SK-N-SH treated with all-trans-retinoic acid at 6 μM for 48 hours (cell line): ENCODE measurements at regions not wholly inside any gene's neighbourhood (a gene's known extent, or its start where the extent isn't known, plus 50 kb on each side); places are given as distances from the start of the nearest gene placed in this dataset.

Experiments
- ESRRG ChIP-seq: fragments of 250-450 bp; sonication (Bioruptor Pico); IDR thresholded peaks from 2 replicates; pipeline ENCODE4 v1.6.1; 2021; ENCODE audit warnings: mild to moderate bottlenecking
- GLIS3 ChIP-seq: fragments of 250-450 bp; sonication (Bioruptor Pico); IDR thresholded peaks from 2 replicates; pipeline ENCODE4 v1.5.0; 2020; ENCODE audit warnings: mild to moderate bottlenecking, moderate library complexity
- OSR1 ChIP-seq: fragments of 250-450 bp; sonication (Bioruptor Pico); IDR thresholded peaks from 2 replicates; pipeline ENCODE4 v1.8.0; 2022; ENCODE audit warnings: moderate library complexity, mild to moderate bottlenecking, inconsistent platforms
- PPARA ChIP-seq: fragments of 250-450 bp; sonication (Bioruptor Pico); IDR thresholded peaks from 2 replicates; pipeline ENCODE4 v1.5.0; 2020; ENCODE audit warnings: mild to moderate bottlenecking, borderline replicate concordance
- RARB ChIP-seq: fragments of 250-450 bp; sonication (Bioruptor Pico); IDR thresholded peaks from 2 replicates; pipeline ENCODE4 v1.8.0; 2021; ENCODE audit warnings: mild to moderate bottlenecking, moderate library complexity
- TCF4 ChIP-seq: fragments of 250-450 bp; sonication (Bioruptor Pico); IDR thresholded peaks from 2 replicates; pipeline ENCODE4 v1.8.0; 2021; ENCODE audit warnings: mild to moderate bottlenecking, moderate library complexity, borderline replicate concordance
- TF ChIP-seq, protein P1 (sequence below): fragments of 250-450 bp; sonication (Bioruptor Pico); IDR thresholded peaks from 2 replicates; pipeline ENCODE4 v1.5.1; 2021; ENCODE audit warnings: mild to moderate bottlenecking, moderate library complexity
- TF ChIP-seq, protein P2 (sequence below): fragments of 250-450 bp; sonication (Bioruptor Pico); IDR thresholded peaks from 2 replicates; pipeline ENCODE4 v1.8.0; 2020; ENCODE audit warnings: mild to moderate bottlenecking, moderate library complexity, borderline replicate concordance
- TF ChIP-seq, protein P3 (sequence below): fragments of 250-450 bp; sonication (Bioruptor Pico); IDR thresholded peaks from 2 replicates; pipeline ENCODE4 v1.8.0; 2021; ENCODE audit warnings: low read depth, mild to moderate bottlenecking, moderate library complexity, borderline replicate concordance

DNA sequence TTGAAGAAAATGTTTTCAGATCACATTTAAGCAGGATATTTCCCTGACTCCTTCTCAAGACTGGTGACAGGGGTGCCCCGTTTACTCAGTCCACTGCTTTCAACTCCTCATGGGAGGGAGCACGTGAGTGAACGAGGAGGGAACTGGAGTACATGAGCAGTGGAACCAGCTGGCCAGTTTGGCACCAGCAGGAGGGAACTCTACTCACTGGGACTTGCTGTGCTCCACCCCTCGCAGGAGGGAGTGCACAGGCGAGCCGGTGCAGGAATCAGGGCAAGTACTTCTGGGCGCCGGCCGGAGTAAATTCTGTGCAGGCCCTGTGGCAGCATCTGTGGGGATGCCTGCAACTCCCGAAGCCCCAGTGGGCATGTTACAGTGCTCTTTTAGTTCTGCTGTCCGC, 1941.1 kb upstream of the C9orf72 start:
- TF ChIP-seq RARB = no peak
- TF ChIP-seq GLIS3 (CRISPR knock-in tag) = no peak
- TF ChIP-seq, protein P1, sequence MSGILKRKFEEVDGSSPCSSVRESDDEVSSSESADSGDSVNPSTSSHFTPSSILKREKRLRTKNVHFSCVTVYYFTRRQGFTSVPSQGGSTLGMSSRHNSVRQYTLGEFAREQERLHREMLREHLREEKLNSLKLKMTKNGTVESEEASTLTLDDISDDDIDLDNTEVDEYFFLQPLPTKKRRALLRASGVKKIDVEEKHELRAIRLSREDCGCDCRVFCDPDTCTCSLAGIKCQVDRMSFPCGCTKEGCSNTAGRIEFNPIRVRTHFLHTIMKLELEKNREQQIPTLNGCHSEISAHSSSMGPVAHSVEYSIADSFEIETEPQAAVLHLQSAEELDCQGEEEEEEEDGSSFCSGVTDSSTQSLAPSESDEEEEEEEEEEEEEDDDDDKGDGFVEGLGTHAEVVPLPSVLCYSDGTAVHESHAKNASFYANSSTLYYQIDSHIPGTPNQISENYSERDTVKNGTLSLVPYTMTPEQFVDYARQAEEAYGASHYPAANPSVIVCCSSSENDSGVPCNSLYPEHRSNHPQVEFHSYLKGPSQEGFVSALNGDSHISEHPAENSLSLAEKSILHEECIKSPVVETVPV (CRISPR knock-in tag) = no peak
- TF ChIP-seq, protein P2, sequence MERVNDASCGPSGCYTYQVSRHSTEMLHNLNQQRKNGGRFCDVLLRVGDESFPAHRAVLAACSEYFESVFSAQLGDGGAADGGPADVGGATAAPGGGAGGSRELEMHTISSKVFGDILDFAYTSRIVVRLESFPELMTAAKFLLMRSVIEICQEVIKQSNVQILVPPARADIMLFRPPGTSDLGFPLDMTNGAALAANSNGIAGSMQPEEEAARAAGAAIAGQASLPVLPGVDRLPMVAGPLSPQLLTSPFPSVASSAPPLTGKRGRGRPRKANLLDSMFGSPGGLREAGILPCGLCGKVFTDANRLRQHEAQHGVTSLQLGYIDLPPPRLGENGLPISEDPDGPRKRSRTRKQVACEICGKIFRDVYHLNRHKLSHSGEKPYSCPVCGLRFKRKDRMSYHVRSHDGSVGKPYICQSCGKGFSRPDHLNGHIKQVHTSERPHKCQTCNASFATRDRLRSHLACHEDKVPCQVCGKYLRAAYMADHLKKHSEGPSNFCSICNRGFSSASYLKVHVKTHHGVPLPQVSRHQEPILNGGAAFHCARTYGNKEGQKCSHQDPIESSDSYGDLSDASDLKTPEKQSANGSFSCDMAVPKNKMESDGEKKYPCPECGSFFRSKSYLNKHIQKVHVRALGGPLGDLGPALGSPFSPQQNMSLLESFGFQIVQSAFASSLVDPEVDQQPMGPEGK (CRISPR knock-in tag) = no peak
- TF ChIP-seq, protein P3, sequence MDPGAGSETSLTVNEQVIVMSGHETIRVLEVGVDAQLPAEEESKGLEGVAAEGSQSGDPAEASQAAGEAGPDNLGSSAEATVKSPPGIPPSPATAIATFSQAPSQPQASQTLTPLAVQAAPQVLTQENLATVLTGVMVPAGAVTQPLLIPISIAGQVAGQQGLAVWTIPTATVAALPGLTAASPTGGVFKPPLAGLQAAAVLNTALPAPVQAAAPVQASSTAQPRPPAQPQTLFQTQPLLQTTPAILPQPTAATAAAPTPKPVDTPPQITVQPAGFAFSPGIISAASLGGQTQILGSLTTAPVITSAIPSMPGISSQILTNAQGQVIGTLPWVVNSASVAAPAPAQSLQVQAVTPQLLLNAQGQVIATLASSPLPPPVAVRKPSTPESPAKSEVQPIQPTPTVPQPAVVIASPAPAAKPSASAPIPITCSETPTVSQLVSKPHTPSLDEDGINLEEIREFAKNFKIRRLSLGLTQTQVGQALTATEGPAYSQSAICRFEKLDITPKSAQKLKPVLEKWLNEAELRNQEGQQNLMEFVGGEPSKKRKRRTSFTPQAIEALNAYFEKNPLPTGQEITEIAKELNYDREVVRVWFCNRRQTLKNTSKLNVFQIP (CRISPR knock-in tag) = no peak
- TF ChIP-seq PPARA (CRISPR knock-in tag) = no peak
- TF ChIP-seq ESRRG (CRISPR knock-in tag) = no peak
- no peak for TF ChIP-seq OSR1 (CRISPR knock-in tag)
- no peak for TF ChIP-seq TCF4 (CRISPR knock-in tag)
